ENCODE measurements at regions not wholly inside any gene's neighbourhood (a gene's known extent, or its start where the extent isn't known, plus 50 kb on each side); places are given as distances from the start of the nearest gene placed in this dataset.

GRCh38 chr22:47422736-47423135 lies 660.3 kb downstream of the TBC1D22A start:
- TF ChIP-seq ZFP30 (CRISPR knock-in tag; IDR thresholded peaks at IDR 0.05) (no peak), SNAI2 (CRISPR knock-in tag; IDR thresholded peaks at IDR 0.05) (no peak), ARNTL (CRISPR knock-in tag; IDR thresholded peaks at IDR 0.05; ENCODE audit: borderline replicate concordance, low read depth) (no peak), OSR1 (CRISPR knock-in tag; IDR thresholded peaks at IDR 0.05) (no peak), GLIS3 (CRISPR knock-in tag; IDR thresholded peaks at IDR 0.05) (no peak), CREB5 (CRISPR knock-in tag; IDR thresholded peaks at IDR 0.05; ENCODE audit: low read depth) (no peak), ZC3H10 (CRISPR knock-in tag; IDR thresholded peaks at IDR 0.05) (no peak), RARB (CRISPR knock-in tag; IDR thresholded peaks at IDR 0.05) (no peak), ISL1 (CRISPR knock-in tag; IDR thresholded peaks at IDR 0.05) (no peak)
- TF ChIP-seq, protein P1, sequence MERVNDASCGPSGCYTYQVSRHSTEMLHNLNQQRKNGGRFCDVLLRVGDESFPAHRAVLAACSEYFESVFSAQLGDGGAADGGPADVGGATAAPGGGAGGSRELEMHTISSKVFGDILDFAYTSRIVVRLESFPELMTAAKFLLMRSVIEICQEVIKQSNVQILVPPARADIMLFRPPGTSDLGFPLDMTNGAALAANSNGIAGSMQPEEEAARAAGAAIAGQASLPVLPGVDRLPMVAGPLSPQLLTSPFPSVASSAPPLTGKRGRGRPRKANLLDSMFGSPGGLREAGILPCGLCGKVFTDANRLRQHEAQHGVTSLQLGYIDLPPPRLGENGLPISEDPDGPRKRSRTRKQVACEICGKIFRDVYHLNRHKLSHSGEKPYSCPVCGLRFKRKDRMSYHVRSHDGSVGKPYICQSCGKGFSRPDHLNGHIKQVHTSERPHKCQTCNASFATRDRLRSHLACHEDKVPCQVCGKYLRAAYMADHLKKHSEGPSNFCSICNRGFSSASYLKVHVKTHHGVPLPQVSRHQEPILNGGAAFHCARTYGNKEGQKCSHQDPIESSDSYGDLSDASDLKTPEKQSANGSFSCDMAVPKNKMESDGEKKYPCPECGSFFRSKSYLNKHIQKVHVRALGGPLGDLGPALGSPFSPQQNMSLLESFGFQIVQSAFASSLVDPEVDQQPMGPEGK (CRISPR knock-in tag; IDR thresholded peaks at IDR 0.05; ENCODE audit: borderline replicate concordance): no peak
- TF ChIP-seq, protein P2, sequence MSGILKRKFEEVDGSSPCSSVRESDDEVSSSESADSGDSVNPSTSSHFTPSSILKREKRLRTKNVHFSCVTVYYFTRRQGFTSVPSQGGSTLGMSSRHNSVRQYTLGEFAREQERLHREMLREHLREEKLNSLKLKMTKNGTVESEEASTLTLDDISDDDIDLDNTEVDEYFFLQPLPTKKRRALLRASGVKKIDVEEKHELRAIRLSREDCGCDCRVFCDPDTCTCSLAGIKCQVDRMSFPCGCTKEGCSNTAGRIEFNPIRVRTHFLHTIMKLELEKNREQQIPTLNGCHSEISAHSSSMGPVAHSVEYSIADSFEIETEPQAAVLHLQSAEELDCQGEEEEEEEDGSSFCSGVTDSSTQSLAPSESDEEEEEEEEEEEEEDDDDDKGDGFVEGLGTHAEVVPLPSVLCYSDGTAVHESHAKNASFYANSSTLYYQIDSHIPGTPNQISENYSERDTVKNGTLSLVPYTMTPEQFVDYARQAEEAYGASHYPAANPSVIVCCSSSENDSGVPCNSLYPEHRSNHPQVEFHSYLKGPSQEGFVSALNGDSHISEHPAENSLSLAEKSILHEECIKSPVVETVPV (CRISPR knock-in tag; IDR thresholded peaks at IDR 0.05): no peak

Data from SK-N-SH treated with all-trans-retinoic acid at 6 μM for 48 hours (cell line).